ENCODE measurements at regions not wholly inside any gene's neighbourhood (a gene's known extent, or its start where the extent isn't known, plus 50 kb on each side); places are given as distances from the start of the nearest gene placed in this dataset.

DNA sequence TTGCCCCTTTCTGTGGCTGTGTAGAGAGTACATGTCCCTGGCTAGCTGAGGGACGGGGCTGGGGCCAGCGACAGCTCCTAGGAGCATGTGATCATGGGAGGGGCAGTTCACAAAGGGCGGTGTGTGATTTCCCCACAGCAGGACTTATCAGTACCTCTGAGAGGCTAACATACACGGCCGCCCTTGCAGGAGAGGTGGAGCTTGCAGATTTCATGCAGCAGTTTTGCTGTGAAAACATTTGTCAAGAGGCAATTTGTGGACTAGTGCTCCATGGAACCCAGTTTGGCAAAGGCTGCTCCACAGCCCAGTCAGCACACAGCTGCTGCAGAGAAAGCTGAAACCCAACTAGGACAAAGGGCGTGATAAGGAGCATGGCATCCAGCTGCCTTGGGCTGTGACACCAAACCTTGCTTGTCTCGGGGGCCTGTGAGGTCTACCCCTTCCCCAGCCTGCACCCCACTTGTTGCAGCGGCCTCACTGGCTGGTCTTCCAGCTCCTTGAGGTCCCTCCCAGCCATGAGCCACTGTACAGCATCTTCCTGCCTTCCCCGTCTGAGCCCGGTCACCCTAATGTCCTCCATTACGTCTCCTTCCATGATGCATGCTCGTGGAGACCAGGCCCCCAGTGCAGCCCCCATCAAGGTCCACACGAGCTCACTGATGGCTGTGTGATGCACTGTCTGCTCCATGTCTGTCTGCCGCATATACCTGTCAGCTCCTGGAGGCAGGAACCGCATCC lies 121.4 kb upstream of the HDAC4 start:
- no peak for DNase-seq

GRCh38 chr2:239521518-239521815 lies 120.6 kb upstream of the HDAC4 start:
- DNase-seq = no peak

DNA sequence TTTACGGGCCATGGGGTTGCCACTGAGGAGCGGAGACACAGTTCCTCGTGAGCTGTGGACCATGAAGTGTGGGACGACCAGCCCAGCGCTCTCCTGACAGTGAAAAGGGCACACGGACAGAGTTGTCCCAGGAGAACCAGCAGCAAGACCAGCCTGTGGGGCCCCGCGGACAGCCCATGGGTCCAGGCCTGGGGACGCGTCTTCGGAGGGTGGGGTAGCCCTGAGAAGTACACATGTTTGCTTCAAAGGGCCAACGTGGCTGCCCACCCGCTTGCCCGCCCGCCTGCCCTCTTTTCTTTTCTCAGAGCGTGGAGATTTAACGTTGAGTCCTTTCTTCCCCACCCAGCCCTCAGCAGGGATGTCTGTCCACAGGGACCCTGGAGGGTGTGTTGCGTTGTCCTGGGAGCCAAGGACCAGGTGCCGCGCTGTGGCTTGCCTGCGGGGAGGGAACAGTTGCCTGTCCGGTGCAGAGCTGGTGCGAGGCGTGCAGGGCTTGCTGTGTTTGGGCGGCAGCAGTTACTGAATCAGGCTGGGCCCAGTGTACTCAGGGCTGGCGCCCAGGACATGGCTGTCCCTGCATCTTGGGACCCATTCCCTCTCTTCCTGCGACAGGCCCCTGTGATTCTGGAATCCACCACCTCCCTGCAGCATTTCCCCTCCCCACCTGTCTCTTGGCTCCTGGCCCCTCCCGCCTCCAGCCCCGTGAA lies 120.1 kb upstream of the HDAC4 start:
- no peak for DNase-seq

GRCh38 chr2:239519921-239520585 lies 119.2 kb upstream of the HDAC4 start:
- DNase-seq = no peak

DNA sequence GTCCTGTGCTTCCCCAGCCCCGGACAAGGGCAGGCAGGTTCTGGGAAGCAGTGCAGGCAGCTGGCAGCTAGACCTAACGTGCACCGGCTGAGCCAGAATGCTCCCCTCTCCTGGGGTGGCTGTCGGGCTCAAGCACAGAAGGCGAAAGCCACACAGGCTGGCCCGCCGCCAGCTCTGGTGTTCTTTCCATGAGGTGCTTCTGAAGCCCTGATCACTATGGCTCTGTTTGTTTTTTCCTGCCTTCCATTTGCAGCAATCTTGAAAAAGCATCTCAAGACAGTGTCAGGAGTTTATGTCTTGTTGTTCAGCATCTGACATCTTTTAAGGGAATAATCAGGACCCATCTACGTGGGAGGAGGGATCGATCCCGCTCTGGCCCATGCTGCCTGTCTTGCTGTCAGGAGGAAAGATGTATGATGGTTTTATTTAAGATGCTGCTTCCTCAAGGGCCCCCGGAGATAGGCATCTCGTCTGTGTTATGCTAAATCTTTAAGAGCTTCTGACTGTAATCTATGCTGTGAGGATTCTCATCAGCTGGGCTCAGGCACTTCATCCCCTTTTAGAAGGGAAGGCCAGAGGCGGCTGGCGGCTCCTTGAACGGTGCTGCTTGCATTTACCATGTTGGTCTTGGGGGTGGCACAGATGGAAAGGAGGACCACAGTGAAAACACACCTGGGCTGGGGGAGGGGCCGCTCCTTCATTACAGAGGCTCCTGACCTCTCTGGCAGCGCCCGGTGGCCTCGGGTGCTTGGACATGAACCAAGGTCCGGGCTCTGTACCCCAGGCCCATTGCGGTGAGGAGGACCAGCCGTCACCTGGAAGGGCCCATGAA lies 118.5 kb upstream of the HDAC4 start:
- no peak for DNase-seq

- DNase-seq = no peak
Observed at GRCh38 chr2:239518286-239519088, 117.7 kb upstream of the HDAC4 start.

- DNase-seq = no peak
Observed at GRCh38 chr2:239517686-239518085, 116.9 kb upstream of the HDAC4 start.

- no peak for DNase-seq
Observed at GRCh38 chr2:239516954-239517305, 116.1 kb upstream of the HDAC4 start.

DNA sequence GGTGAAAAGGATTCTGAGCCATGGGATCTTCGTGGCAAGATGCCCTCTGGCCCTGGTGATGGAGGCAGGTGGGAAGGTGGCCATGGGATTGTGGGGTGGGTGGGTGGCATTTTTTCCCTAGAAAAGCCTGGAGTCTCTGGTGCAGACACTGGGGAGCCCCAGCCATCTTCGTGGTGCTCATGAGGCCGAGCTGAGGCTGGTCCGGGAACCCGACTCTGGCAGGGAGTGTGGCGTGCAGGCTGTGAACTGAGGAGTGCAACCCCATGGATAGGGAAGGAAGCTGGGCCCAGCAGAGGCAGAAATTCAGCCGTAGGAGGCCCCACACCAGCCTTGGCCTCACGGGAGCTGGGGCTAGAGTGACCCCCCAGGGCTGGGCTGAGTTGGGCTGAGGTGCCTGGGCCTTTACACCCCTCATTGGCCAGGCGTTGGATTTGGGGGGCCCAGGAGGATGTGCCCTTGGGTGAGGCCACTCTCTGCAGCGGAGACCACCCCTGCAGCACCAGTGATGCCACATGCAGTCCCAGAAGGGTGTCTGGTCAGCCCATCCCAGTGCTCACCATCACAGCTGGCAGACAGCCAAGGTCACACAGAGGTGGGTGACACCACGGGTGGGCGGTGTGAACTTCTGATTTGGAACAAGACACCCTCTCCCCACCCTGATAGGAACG lies 115.6 kb upstream of the HDAC4 start:
- no peak for DNase-seq

GRCh38 chr2:239514754-239515530 lies 114.1 kb upstream of the HDAC4 start:
- DNase-seq = no peak

GRCh38 chr2:239512054-239512453 lies 111.2 kb upstream of the HDAC4 start:
- no peak for DNase-seq

DNA sequence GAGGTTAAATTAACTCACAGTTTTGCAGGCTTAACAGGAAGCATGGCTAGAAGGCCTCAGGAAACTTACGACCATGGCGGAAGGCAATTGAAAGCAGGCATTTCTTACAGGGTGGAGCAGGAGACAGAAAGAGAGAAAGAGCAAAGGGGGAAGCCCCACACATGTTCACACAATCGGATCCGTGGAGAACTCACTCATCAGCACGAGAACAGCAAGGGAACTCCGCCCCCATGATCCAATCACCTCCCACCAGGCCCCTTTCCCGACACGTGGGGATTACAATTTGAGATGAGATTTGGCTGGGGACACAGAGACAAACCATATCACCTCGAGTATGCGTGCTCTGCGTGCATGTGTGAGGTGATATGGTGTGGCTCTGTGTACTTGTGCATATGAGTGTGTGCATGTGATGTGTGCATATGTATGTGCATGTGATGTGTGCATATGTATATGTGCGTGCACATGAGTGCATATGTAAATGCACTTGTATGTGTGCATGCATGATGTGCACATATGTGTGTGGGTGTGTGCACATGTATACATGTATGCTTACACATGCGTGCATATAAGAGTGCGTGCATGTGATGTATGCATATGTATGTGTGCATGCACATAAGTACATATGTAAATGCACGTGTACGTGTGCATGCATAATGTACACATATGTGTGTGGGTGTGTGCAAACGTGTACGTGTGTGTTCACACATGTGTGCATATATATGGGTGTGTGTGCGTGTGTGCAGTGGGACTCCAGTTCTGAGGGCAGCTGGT lies 108.7 kb upstream of the HDAC4 start:
- DNase-seq = no peak

- no peak for DNase-seq
Observed at GRCh38 chr2:239508261-239508660, 107.4 kb upstream of the HDAC4 start.

DNA sequence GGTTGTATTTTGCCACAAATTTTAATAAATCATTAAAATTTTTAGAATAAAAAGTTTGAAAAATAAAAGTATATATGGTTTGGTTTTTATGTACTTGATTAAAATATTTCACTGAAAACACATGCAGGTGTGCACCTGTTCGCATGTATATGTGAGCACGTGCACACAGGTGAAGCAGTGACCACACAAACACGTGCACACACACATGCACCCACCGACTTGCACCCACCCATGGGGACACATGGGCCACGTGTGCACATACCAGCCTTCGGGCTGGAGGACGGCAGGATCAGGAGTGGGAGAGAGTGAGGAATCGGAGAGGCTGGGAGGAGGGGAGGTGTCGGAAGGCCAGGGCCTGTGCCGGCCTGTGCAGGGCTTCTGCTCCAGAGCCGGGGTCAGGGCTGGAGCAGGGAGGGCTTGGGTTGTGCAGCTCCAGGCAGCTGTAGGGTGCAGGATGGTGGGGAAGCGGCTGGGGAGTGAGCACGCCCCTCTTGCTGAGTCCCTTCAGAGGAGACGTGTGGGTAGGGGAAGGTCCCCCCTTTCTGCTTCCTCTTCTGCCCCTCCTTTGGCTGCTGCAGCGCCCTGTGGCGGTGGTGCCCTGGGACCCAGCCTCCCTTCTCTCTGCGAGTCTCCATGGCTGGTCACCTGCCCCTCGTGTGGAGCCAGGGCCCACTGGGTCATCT lies 106.9 kb upstream of the HDAC4 start:
- no peak for DNase-seq

DNA sequence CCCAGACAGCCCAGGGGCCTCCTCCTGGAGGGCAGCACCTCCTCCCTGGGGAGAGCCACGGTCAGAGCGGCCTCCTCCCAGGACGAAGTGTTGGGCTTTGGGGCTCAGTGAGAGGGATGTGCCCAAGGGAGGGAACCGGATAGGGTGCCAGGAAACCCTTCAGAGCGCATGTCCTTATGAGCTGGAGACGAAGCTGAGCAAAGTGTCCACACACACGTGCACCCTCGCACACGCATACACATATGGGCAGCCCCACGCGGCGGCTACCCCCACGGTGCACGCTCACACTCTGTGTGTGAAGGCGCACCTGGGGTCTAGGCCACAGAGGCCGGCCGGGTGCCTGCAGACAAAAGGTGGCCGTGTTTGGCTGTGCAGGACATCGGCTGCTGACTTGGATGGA lies 106.1 kb upstream of the HDAC4 start:
- no peak for DNase-seq

DNA sequence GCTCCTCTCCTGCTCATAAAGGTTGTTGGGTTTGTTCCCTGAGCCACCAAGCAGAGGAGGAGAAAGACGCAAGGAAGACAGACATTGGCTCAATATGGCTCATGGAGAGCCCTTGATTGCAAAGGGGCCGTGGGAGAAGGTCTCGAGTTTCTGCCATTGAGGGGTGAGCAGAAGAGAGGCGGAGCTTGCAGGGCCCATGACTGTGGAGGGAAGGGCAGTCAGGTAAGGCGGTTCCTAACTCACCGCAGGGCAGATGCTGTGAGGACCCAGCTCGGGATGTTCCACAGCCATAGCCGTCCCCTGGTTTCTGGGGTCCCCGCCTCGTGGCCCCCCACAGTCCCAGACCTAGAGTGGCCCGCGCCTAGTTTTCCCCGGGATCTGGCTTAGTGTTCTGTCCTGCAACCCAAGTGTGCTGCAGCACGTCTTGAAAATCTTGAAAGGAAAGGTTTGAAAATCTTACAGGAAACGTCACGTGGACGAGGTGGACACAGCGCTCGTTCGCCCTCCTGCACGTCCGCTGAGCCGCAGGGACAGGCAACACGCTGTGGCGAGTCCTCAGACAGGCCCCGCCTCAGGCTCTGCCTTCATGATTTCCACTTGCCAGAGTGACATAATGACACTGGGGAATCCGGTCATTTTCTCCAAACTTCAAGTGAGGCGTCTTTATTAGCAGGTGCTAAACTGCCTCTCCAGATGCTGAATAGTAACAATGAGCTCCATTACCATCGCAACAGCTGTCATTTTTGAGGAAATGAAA lies 105.5 kb upstream of the HDAC4 start:
- no peak for DNase-seq

DNA sequence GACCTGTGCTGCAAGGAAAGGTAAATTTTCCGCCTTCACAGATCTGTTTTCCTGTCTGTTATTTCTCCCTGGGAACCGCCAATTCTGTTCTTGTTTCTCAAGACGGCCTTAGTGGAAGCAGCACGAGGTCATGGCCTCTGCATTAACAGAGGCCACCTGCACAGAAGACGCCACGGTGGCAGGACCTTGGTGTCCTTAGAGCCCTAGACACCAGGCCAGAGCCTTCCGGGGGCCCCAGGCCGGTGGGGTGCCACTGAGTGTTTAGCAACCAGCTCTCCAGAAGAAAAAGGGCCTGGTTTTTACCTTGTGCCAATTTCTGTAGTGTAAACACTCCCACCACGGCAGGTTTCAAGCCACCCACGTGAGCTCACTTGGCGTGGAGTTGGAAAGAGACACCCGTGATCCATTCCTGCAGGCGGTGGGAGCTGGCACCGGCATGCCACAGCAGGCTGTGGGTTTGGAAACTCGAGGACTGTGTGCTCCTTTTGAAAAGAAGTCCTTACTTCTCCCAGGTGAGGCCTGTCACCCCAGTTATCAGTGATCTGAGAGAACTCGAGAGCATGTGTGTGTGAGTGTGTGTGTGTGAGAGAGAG lies 103.9 kb upstream of the HDAC4 start:
- DNase-seq = no peak

GRCh38 chr2:239502430-239503186 lies 101.8 kb upstream of the HDAC4 start:
- no peak for DNase-seq

Data from GOT3 (cell line).